CD14-positive monocyte (primary cell): ENCODE measurements at regions not wholly inside any gene's neighbourhood (a gene's known extent, or its start where the extent isn't known, plus 50 kb on each side); places are given as distances from the start of the nearest gene placed in this dataset.

Experiments used
- DNase-seq, 3 donors: peaks; one replicate each; pipeline ENCODE4 v3.0.0-alpha.2; 2011 to 2022
- H2AFZ ChIP-seq: 2 replicates; pipeline ENCODE4 v1.6.0; 2012; ENCODE audit warnings: mild to moderate bottlenecking, low read depth, low read length, inconsistent platforms; ENCODE audit not compliant: insufficient read depth, poor library complexity, severe bottlenecking
- H3K27ac ChIP-seq, 2 donors: 1 replicate in 1 of 2; 2 replicates in 1 of 2; pipeline ENCODE4 v1.5.1; 2012 to 2013; ENCODE audit warnings: low read length in 2 of 2, control low read depth in 1 of 2, inconsistent platforms in 1 of 2, low read depth in 1 of 2, mild to moderate bottlenecking in 1 of 2
- H3K27me3 ChIP-seq, 2 donors: one replicate each; pipeline versions ENCODE4 v1.6.0 to v1.6.1; 2011 to 2013; ENCODE audit warnings: low read length in 2 of 2; ENCODE audit not compliant: control insufficient read depth in 2 of 2, insufficient read depth in 2 of 2
- H3K36me3 ChIP-seq, 2 donors: replicated peaks in 1 of 2; 1 replicate in 1 of 2; 2 replicates in 1 of 2; pipeline versions ENCODE4 v1.5.1 to v1.6.1; 2012 to 2013; ENCODE audit warnings: low read length in 2 of 2, control low read depth in 1 of 2, inconsistent platforms in 1 of 2, mild to moderate bottlenecking in 1 of 2; ENCODE audit not compliant: insufficient read depth in 2 of 2, control insufficient read depth in 1 of 2
- H3K4me1 ChIP-seq, 2 donors: 1 replicate in 1 of 2; 2 replicates in 1 of 2; pipeline versions ENCODE4 v1.5.1 to v1.6.1; 2012 to 2013; ENCODE audit warnings: low read length in 2 of 2, control low read depth in 1 of 2, inconsistent platforms in 1 of 2, mild to moderate bottlenecking in 1 of 2, moderate library complexity in 1 of 2; ENCODE audit not compliant: insufficient read depth in 2 of 2, control insufficient read depth in 1 of 2
- H3K4me2 ChIP-seq: replicated peaks from 2 replicates; pipeline ENCODE3; 2012; ENCODE audit warnings: low read length, moderate library complexity, mild to moderate bottlenecking; ENCODE audit not compliant: poor library complexity, severe bottlenecking; ENCODE audit errors: extremely low read depth
- H3K4me3 ChIP-seq, 3 experiments: fragments of 200-600 bp in 1 of 3; sonication (generic) in 1 of 3; replicated peaks in 1 of 3; 1 replicate in 2 of 3; 2 replicates in 1 of 3; pipeline ENCODE4 v1.5.1; 2011 to 2013; ENCODE audit warnings: low read length in 3 of 3, mild to moderate bottlenecking in 3 of 3, control low read depth in 2 of 3, low read depth in 2 of 3, inconsistent platforms in 1 of 3, moderate library complexity in 1 of 3
- H3K79me2 ChIP-seq: 2 replicates; pipeline ENCODE4 v1.6.0; 2012; ENCODE audit warnings: mild to moderate bottlenecking, control low read depth, inconsistent platforms, low read length, moderate library complexity; ENCODE audit not compliant: insufficient read depth
- H3K9ac ChIP-seq: 2 replicates; pipeline ENCODE4 v1.6.0; 2017; ENCODE audit warnings: low read length, mild to moderate bottlenecking; ENCODE audit not compliant: insufficient read depth, poor library complexity, severe bottlenecking
- H3K9me3 ChIP-seq, 2 donors: replicated peaks in 1 of 2; 1 replicate in 1 of 2; 2 replicates in 1 of 2; pipeline versions ENCODE4 v1.5.1 to v1.6.1; 2012 to 2013; ENCODE audit warnings: low read length in 2 of 2, control low read depth in 1 of 2; ENCODE audit not compliant: control insufficient read depth in 1 of 2, insufficient read depth in 1 of 2
- H4K20me1 ChIP-seq: 2 replicates; pipeline ENCODE4 v1.6.0; 2012; ENCODE audit warnings: mild to moderate bottlenecking, low read length, control low read depth, moderate library complexity; ENCODE audit not compliant: insufficient read depth
- H3K27ac Mint-ChIP-seq, 7 donors: one replicate each; pipeline ENCODE4 v1.8.0; 2020; ENCODE audit warnings: mild to moderate bottlenecking in 7 of 7, mixed read lengths in 7 of 7, moderate library complexity in 6 of 7, inconsistent platforms in 2 of 7
- H3K27me3 Mint-ChIP-seq, 3 donors: one replicate each; pipeline ENCODE4 v1.8.0; 2021 to 2022; ENCODE audit warnings: low read depth in 3 of 3, mild to moderate bottlenecking in 3 of 3, mixed read lengths in 3 of 3, moderate library complexity in 3 of 3, inconsistent platforms in 1 of 3
- H3K36me3 Mint-ChIP-seq, 2 donors: one replicate each; pipeline ENCODE4 v1.8.0; 2020; ENCODE audit warnings: mixed read lengths in 2 of 2, inconsistent platforms in 1 of 2, mild to moderate bottlenecking in 1 of 2
- H3K4me1 Mint-ChIP-seq: one replicate; pipeline ENCODE4 v1.8.0; 2020; ENCODE audit warnings: mild to moderate bottlenecking, mixed read lengths
- H3K4me3 Mint-ChIP-seq, 2 donors: one replicate each; pipeline ENCODE4 v1.8.0; 2020; ENCODE audit warnings: mild to moderate bottlenecking in 2 of 2, mixed read lengths in 2 of 2, moderate library complexity in 1 of 2
- H3K9me3 Mint-ChIP-seq, 7 donors: one replicate each; pipeline ENCODE4 v1.8.0; 2020 to 2022; ENCODE audit warnings: mixed read lengths in 7 of 7, mild to moderate bottlenecking in 6 of 7, moderate library complexity in 6 of 7, inconsistent platforms in 2 of 7
- CTCF ChIP-seq: fragments of 200-600 bp; IDR thresholded peaks from one replicate; pipeline ENCODE4 v1.8.0; 2022; ENCODE audit warnings: antibody characterized with exemption, mild to moderate bottlenecking
- WGBS: methylation state at CpG from one replicate; pipeline ENCODE4 v1.1.5; 2013; ENCODE audit warnings: missing lambda C conversion rate; ENCODE audit not compliant: insufficient coverage; 5-methylcytosine and 5-hydroxymethylcytosine counted together
- intact Hi-C, 2 donors: fragments of 100-400 bp; cut with micrococcal nuclease; formaldehyde crosslinking; loops; one replicate each; pipeline versions ENCODE4 v1.15.0 to v1.15.1; 2023

DNA sequence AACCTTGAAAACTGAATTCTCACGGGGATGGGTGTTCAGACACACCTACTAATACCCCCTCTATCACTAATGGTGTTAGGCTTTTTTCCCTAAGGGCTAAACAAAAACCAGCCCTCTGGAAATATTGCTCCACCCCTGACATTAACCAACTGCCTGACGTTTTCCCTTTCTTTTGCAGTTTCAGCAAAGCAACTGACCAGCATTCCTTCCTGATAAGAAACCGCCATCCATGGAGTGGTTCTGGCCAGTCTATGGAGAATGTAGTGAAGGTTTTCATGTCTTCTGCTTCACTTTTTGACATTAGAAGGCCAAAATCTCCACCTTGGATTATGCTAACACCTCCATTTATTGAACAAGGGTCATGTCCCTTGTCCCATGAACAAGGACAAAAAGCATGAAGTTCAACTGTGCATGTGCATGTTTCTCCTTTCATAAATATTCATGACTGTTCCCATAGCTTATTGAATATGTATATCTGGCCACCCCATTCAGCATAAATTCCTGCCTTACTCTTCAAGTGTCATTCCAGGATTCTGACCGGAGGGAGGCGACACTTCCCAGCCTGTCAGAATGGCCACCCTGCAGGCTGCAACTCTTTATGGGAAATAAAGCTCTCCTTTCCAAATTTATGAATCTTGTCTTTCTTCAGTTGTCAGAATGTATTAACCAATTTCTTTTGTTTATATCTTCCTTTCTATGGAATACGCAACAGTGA, 314.3 kb downstream of the HHIPL2 start:
- WGBS = 90% methylated on average over 2 of the region's 6 CpGs
- Mint-ChIP-seq H3K27me3 (no peaks in the 10 kb centered on the region), H3K36me3 (no peaks in the 10 kb centered on the region), H3K9me3 (peaks cover 0 to 6% (median 0%) of the 10 kb centered on the region in 7 donors), H3K4me1 (no peaks in the 10 kb centered on the region), H3K4me3 (no peak overlapping the region), H3K27ac (no peak overlapping the region)
- Histone ChIP-seq H4K20me1 (no peaks in the 10 kb centered on the region), H3K79me2 (no peaks in the 10 kb centered on the region), H3K27me3 (no peaks in the 10 kb centered on the region), H3K9me3 (no peaks in the 10 kb centered on the region), H3K9ac (no peak overlapping the region), H3K4me2 (no peak overlapping the region), H2AFZ (no peak overlapping the region), H3K27ac (no peak overlapping the region), H3K4me1 (no peaks in the 10 kb centered on the region), H3K4me3 (no peak overlapping the region), H3K36me3 (no peaks in the 10 kb centered on the region)
- no peak for TF ChIP-seq CTCF
- intact Hi-C loops = no loop called here
- no peak for DNase-seq

DNA sequence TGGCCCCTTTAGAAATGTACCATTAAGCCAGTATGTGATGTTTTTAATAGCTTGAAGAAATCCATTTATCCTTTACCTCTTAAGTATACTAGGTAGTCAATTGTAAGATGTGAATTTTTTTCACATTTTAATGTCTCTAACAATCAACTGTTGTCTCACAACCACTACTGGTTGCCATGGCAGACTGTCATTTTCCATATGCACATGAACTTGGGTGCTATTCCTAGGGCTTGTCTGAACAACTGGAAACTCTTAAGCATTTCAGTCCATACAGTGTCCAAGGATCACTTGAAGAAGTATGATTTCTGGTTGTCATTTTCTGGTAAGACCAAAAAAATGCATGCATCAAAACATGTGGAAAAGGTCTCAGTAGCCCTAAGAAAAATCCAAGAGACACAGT, 315.1 kb downstream of the HHIPL2 start:
- H3K36me3 ChIP-seq = no peaks in the 10 kb centered on the region
- no peaks in the 10 kb centered on the region for H3K27me3 ChIP-seq
- H3K4me3 Mint-ChIP-seq = no peak overlapping the region
- no peaks in the 10 kb centered on the region for H3K4me1 ChIP-seq
- no peaks in the 10 kb centered on the region for H3K9me3 ChIP-seq
- DNase-seq = no peak
- no peak overlapping the region for H2AFZ ChIP-seq
- H3K36me3 Mint-ChIP-seq = no peaks in the 10 kb centered on the region
- H3K27ac Mint-ChIP-seq = no peak overlapping the region
- H3K4me1 Mint-ChIP-seq = no peaks in the 10 kb centered on the region
- no peak overlapping the region for H3K27ac ChIP-seq
- intact Hi-C loops = no loop called here
- H3K4me3 ChIP-seq = no peak overlapping the region
- no peaks in the 10 kb centered on the region for H4K20me1 ChIP-seq
- no peaks in the 10 kb centered on the region for H3K79me2 ChIP-seq
- no peaks in the 10 kb centered on the region for H3K27me3 Mint-ChIP-seq
- TF ChIP-seq CTCF = no peak
- H3K9me3 Mint-ChIP-seq = peaks cover 0 to 6% (median 0%) of the 10 kb centered on the region in 7 donors
- H3K9ac ChIP-seq = no peak overlapping the region
- no peak overlapping the region for H3K4me2 ChIP-seq
